GM23338 (cell line): ENCODE measurements at regions not wholly inside any gene's neighbourhood (a gene's known extent, or its start where the extent isn't known, plus 50 kb on each side); places are given as distances from the start of the nearest gene placed in this dataset.

Source experiments
- ATAC-seq: fragments of 200-7000 bp; cut with Tn5 transposase; 3 replicates; pipeline ENCODE4 v1.9.1; 2020
- DNase-seq: peaks from one replicate; pipeline ENCODE4 v3.0.0-alpha.2; 2015; ENCODE audit warnings: low spot score
- H2AFZ ChIP-seq: fragments of 200-600 bp; sonication (generic); 2 replicates; pipeline ENCODE4 v1.8.0; 2016; ENCODE audit warnings: antibody characterized with exemption, mild to moderate bottlenecking, moderate library complexity
- H3F3A ChIP-seq: fragments of 200-600 bp; sonication (generic); replicated peaks from 2 replicates; pipeline ENCODE4 v1.8.0; 2017; ENCODE audit warnings: antibody characterized with exemption, mixed run types, low read depth
- H3K27ac ChIP-seq: fragments of 200-600 bp; sonication (generic); 2 replicates; pipeline ENCODE4 v1.6.1; 2016; ENCODE audit warnings: low read depth
- H3K27me3 ChIP-seq: fragments of 200-600 bp; sonication (generic); 2 replicates; pipeline ENCODE4 v1.8.0; 2016; ENCODE audit warnings: mild to moderate bottlenecking, mixed run types, moderate library complexity; ENCODE audit not compliant: insufficient read depth
- H3K36me3 ChIP-seq: fragments of 200-600 bp; sonication (generic); 2 replicates; pipeline ENCODE4 v1.8.0; 2016; ENCODE audit warnings: mild to moderate bottlenecking; ENCODE audit not compliant: insufficient read depth
- H3K4me1 ChIP-seq: fragments of 200-600 bp; sonication (generic); 2 replicates; pipeline ENCODE4 v1.8.0; 2016; ENCODE audit warnings: mild to moderate bottlenecking, moderate library complexity; ENCODE audit not compliant: insufficient read depth
- H3K4me2 ChIP-seq: fragments of 200-600 bp; sonication (generic); 2 replicates; pipeline ENCODE4 v1.7.1; 2017; ENCODE audit warnings: mixed run types
- H3K4me3 ChIP-seq: fragments of 200-600 bp; sonication (generic); 2 replicates; pipeline ENCODE4 v1.6.1; 2016; ENCODE audit warnings: mixed run types
- H3K79me2 ChIP-seq: fragments of 200-600 bp; sonication (generic); replicated peaks from 2 replicates; pipeline ENCODE4 v1.8.0; 2017; ENCODE audit warnings: mild to moderate bottlenecking; ENCODE audit not compliant: insufficient read depth
- H3K9me2 ChIP-seq: fragments of 200-600 bp; sonication (generic); 2 replicates; pipeline ENCODE4 v1.8.0; 2017; ENCODE audit not compliant: insufficient read depth
- H4K20me1 ChIP-seq: fragments of 200-600 bp; sonication (generic); replicated peaks from 2 replicates; pipeline ENCODE4 v1.8.0; 2017; ENCODE audit warnings: mild to moderate bottlenecking; ENCODE audit not compliant: insufficient read depth
- H3K27ac Mint-ChIP-seq: 2 replicates; pipeline ENCODE4 v1.8.0; 2020; ENCODE audit warnings: inconsistent platforms, mild to moderate bottlenecking, moderate library complexity, mixed read lengths
- H3K27me3 Mint-ChIP-seq: 3 replicates; pipeline ENCODE4 v1.8.0; 2022; ENCODE audit warnings: low read depth, mild to moderate bottlenecking, moderate library complexity, mixed read lengths, inconsistent platforms; ENCODE audit not compliant: insufficient read depth, poor library complexity
- H3K36me3 Mint-ChIP-seq: 3 replicates; pipeline ENCODE4 v1.8.0; 2021; ENCODE audit warnings: low read depth, mild to moderate bottlenecking, inconsistent platforms, moderate library complexity, mixed read lengths
- H3K4me1 Mint-ChIP-seq: 3 replicates; pipeline ENCODE4 v1.8.0; 2020; ENCODE audit warnings: mild to moderate bottlenecking, inconsistent platforms, mixed read lengths
- H3K4me3 Mint-ChIP-seq: 3 replicates; pipeline ENCODE4 v1.8.0; 2021; ENCODE audit warnings: moderate library complexity, mild to moderate bottlenecking, inconsistent platforms, mixed read lengths
- H3K9me3 Mint-ChIP-seq: 3 replicates; pipeline ENCODE4 v1.8.0; 2020; ENCODE audit warnings: moderate library complexity, mild to moderate bottlenecking, inconsistent platforms, mixed read lengths
- CREB1 ChIP-seq: fragments of 250-450 bp; sonication (Bioruptor Pico); IDR thresholded peaks from 2 replicates; pipeline ENCODE4 v1.5.0; 2020; ENCODE audit warnings: low read depth, mild to moderate bottlenecking, moderate library complexity
- ETS1 ChIP-seq: IDR thresholded peaks from 2 replicates; pipeline ENCODE4 v1.6.1; 2016; ENCODE audit warnings: antibody characterized with exemption
- EZH2 ChIP-seq: fragments of 200-600 bp; sonication (generic); IDR thresholded peaks from one replicate; pipeline ENCODE4 v1.8.0; 2017; ENCODE audit warnings: antibody characterized with exemption, mild to moderate bottlenecking, low read depth; ENCODE audit not compliant: unreplicated experiment
- EZH2phosphoT487 ChIP-seq: fragments of 200-600 bp; sonication (generic); IDR thresholded peaks from one replicate; pipeline ENCODE4 v1.8.1; 2018; ENCODE audit warnings: antibody characterized with exemption; ENCODE audit not compliant: unreplicated experiment
- JUNB ChIP-seq: IDR thresholded peaks from one replicate; pipeline ENCODE4 v1.6.1; 2016; ENCODE audit warnings: antibody characterized with exemption; ENCODE audit not compliant: unreplicated experiment
- NANOG ChIP-seq: IDR thresholded peaks from 2 replicates; pipeline ENCODE4 v1.6.1; 2016; ENCODE audit warnings: antibody characterized with exemption, borderline replicate concordance
- POLR2AphosphoS5 ChIP-seq: IDR thresholded peaks from 2 replicates; pipeline ENCODE4 v1.6.1; 2016; ENCODE audit warnings: antibody characterized with exemption, low read depth
- STAT1 ChIP-seq: IDR thresholded peaks from one replicate; pipeline ENCODE4 v1.6.1; 2016; ENCODE audit warnings: antibody characterized with exemption; ENCODE audit not compliant: unreplicated experiment
- ZNF114 ChIP-seq: fragments of 250-450 bp; sonication (Bioruptor Pico); IDR thresholded peaks from 2 replicates; pipeline ENCODE4 v1.5.0; 2020; ENCODE audit warnings: mild to moderate bottlenecking, moderate library complexity
- ZNF331 ChIP-seq: fragments of 250-450 bp; sonication (Bioruptor Pico); IDR thresholded peaks from 2 replicates; pipeline ENCODE4 v1.5.0; 2020; ENCODE audit warnings: low read depth, mild to moderate bottlenecking, moderate library complexity
- TF ChIP-seq, protein P1 (sequence below), 2 experiments: fragments of 200-600 bp in 1 of 2; sonication (generic) in 1 of 2; conservative IDR thresholded peaks; 2 replicates each; pipeline versions ENCODE4 v1.5.1 to v1.6.1; 2016 to 2017; ENCODE audit warnings: antibody characterized with exemption in 2 of 2, low read depth in 2 of 2, mild to moderate bottlenecking in 2 of 2, moderate library complexity in 1 of 2
- TF ChIP-seq, protein P2 (sequence below): IDR thresholded peaks from one replicate; pipeline ENCODE4 v1.6.1; 2018; ENCODE audit warnings: antibody characterized with exemption; ENCODE audit not compliant: unreplicated experiment
- TF ChIP-seq, protein P3 (sequence below): fragments of 250-450 bp; sonication (Bioruptor Pico); IDR thresholded peaks from 2 replicates; pipeline ENCODE4 v1.5.0; 2020; ENCODE audit warnings: mild to moderate bottlenecking, moderate library complexity

- Mint-ChIP-seq H3K4me3 (no peak overlapping the region), H3K27me3 (no peaks in the 10 kb centered on the region), H3K27ac (no peak overlapping the region), H3K9me3 (peaks cover 34% of the 10 kb centered on the region), H3K4me1 (peaks cover 3% of the 10 kb centered on the region; the same call in 2 of the 3 replicates), H3K36me3 (peaks cover 23% of the 10 kb centered on the region; the same call in 2 of the 3 replicates)
- H3K36me3 ChIP-seq, result peaks cover 4% of the 10 kb centered on the region; the same call in 1 of the 2 replicates
- no peak for DNase-seq
- TF ChIP-seq, protein P1, sequence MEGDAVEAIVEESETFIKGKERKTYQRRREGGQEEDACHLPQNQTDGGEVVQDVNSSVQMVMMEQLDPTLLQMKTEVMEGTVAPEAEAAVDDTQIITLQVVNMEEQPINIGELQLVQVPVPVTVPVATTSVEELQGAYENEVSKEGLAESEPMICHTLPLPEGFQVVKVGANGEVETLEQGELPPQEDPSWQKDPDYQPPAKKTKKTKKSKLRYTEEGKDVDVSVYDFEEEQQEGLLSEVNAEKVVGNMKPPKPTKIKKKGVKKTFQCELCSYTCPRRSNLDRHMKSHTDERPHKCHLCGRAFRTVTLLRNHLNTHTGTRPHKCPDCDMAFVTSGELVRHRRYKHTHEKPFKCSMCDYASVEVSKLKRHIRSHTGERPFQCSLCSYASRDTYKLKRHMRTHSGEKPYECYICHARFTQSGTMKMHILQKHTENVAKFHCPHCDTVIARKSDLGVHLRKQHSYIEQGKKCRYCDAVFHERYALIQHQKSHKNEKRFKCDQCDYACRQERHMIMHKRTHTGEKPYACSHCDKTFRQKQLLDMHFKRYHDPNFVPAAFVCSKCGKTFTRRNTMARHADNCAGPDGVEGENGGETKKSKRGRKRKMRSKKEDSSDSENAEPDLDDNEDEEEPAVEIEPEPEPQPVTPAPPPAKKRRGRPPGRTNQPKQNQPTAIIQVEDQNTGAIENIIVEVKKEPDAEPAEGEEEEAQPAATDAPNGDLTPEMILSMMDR (conservative IDR thresholded peaks at IDR 0.05; ENCODE audit: low read depth in 2 of 2), result no peak
- TF ChIP-seq POLR2AphosphoS5 (no peak), EZH2phosphoT487 (no peak), STAT1 (no peak), JUNB (no peak), ZNF114 (CRISPR knock-in tag) (no peak), NANOG (no peak), ZNF331 (no peak), CREB1 (CRISPR knock-in tag) (no peak), EZH2 (no peak), ETS1 (no peak)
- TF ChIP-seq, protein P2, sequence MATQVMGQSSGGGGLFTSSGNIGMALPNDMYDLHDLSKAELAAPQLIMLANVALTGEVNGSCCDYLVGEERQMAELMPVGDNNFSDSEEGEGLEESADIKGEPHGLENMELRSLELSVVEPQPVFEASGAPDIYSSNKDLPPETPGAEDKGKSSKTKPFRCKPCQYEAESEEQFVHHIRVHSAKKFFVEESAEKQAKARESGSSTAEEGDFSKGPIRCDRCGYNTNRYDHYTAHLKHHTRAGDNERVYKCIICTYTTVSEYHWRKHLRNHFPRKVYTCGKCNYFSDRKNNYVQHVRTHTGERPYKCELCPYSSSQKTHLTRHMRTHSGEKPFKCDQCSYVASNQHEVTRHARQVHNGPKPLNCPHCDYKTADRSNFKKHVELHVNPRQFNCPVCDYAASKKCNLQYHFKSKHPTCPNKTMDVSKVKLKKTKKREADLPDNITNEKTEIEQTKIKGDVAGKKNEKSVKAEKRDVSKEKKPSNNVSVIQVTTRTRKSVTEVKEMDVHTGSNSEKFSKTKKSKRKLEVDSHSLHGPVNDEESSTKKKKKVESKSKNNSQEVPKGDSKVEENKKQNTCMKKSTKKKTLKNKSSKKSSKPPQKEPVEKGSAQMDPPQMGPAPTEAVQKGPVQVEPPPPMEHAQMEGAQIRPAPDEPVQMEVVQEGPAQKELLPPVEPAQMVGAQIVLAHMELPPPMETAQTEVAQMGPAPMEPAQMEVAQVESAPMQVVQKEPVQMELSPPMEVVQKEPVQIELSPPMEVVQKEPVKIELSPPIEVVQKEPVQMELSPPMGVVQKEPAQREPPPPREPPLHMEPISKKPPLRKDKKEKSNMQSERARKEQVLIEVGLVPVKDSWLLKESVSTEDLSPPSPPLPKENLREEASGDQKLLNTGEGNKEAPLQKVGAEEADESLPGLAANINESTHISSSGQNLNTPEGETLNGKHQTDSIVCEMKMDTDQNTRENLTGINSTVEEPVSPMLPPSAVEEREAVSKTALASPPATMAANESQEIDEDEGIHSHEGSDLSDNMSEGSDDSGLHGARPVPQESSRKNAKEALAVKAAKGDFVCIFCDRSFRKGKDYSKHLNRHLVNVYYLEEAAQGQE, result no peak
- TF ChIP-seq, protein P3, sequence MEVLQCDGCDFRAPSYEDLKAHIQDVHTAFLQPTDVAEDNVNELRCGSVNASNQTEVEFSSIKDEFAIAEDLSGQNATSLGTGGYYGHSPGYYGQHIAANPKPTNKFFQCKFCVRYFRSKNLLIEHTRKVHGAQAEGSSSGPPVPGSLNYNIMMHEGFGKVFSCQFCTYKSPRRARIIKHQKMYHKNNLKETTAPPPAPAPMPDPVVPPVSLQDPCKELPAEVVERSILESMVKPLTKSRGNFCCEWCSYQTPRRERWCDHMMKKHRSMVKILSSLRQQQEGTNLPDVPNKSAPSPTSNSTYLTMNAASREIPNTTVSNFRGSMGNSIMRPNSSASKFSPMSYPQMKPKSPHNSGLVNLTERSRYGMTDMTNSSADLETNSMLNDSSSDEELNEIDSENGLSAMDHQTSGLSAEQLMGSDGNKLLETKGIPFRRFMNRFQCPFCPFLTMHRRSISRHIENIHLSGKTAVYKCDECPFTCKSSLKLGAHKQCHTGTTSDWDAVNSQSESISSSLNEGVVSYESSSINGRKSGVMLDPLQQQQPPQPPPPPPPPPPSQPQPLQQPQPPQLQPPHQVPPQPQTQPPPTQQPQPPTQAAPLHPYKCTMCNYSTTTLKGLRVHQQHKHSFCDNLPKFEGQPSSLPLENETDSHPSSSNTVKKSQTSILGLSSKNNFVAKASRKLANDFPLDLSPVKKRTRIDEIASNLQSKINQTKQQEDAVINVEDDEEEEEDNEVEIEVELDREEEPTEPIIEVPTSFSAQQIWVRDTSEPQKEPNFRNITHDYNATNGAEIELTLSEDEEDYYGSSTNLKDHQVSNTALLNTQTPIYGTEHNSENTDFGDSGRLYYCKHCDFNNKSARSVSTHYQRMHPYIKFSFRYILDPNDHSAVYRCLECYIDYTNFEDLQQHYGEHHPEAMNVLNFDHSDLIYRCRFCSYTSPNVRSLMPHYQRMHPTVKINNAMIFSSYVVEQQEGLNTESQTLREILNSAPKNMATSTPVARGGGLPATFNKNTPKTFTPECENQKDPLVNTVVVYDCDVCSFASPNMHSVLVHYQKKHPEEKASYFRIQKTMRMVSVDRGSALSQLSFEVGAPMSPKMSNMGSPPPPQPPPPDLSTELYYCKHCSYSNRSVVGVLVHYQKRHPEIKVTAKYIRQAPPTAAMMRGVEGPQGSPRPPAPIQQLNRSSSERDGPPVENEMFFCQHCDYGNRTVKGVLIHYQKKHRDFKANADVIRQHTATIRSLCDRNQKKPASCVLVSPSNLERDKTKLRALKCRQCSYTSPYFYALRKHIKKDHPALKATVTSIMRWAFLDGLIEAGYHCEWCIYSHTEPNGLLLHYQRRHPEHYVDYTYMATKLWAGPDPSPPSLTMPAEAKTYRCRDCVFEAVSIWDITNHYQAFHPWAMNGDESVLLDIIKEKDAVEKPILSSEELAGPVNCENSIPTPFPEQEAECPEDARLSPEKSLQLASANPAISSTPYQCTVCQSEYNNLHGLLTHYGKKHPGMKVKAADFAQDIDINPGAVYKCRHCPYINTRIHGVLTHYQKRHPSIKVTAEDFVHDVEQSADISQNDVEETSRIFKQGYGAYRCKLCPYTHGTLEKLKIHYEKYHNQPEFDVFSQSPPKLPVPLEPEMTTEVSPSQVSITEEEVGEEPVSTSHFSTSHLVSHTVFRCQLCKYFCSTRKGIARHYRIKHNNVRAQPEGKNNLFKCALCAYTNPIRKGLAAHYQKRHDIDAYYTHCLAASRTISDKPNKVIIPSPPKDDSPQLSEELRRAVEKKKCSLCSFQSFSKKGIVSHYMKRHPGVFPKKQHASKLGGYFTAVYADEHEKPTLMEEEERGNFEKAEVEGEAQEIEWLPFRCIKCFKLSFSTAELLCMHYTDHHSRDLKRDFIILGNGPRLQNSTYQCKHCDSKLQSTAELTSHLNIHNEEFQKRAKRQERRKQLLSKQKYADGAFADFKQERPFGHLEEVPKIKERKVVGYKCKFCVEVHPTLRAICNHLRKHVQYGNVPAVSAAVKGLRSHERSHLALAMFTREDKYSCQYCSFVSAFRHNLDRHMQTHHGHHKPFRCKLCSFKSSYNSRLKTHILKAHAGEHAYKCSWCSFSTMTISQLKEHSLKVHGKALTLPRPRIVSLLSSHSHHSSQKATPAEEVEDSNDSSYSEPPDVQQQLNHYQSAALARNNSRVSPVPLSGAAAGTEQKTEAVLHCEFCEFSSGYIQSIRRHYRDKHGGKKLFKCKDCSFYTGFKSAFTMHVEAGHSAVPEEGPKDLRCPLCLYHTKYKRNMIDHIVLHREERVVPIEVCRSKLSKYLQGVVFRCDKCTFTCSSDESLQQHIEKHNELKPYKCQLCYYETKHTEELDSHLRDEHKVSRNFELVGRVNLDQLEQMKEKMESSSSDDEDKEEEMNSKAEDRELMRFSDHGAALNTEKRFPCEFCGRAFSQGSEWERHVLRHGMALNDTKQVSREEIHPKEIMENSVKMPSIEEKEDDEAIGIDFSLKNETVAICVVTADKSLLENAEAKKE (CRISPR knock-in tag), result no peak
- no peak overlapping the region for H3K4me3 ChIP-seq
- no peak overlapping the region for H3K27ac ChIP-seq
- H3K9me2 ChIP-seq, result no peaks in the 10 kb centered on the region
- H3K4me1 ChIP-seq, result no peaks in the 10 kb centered on the region
- no peak overlapping the region for H2AFZ ChIP-seq
- no peaks in the 10 kb centered on the region for H3K79me2 ChIP-seq
- no peak for ATAC-seq
- no peaks in the 10 kb centered on the region for H3K27me3 ChIP-seq
- no peaks in the 10 kb centered on the region for H3F3A ChIP-seq
- no peak overlapping the region for H3K4me2 ChIP-seq
- no peaks in the 10 kb centered on the region for H4K20me1 ChIP-seq
Observed at GRCh38 chr9:111212874-111213273, 117.2 kb downstream of the OR2K2 start.
